ENCODE measurements at regions not wholly inside any gene's neighbourhood (a gene's known extent, or its start where the extent isn't known, plus 50 kb on each side); places are given as distances from the start of the nearest gene placed in this dataset.

DNA sequence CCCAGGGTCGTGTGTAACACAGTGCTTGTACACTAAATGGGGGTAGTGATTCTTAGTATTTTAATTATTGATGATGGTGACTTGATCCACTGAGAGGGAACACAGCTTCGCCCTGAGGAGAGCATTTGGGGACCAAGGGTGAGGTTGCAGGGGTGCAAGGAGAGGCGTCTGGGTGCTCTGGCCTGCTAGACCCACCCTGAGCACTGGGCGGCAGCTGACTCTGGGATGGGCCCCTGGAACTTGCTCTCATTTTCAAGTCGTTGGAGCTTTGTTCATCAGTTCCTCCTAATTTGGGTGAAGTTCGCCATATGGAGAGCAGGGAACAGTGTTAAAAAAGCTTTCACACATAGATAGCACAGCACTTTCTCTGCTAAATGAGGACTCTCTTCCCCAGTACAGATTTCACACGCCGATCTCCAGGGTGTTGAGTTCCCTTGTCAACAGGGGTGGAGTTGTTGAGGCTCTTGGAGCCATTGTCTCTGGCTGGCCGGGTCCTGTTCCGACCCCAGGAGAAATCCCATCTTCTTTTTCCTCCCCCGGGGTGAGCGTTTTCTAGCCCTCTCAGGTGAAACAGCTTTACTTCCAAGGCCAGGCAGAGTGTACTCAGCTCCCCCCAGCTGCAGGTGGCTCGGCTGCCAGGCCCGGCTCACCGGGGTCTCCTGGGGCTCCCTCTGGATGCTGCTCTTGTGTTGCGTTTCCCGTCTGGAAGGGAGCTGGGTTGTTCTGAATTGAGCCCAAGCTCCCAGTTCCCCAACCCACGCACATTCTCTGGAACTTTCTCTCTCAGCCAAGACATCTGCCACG lies 367.4 kb downstream of the RPS6KC1 start:
- TF ChIP-seq, protein P1, sequence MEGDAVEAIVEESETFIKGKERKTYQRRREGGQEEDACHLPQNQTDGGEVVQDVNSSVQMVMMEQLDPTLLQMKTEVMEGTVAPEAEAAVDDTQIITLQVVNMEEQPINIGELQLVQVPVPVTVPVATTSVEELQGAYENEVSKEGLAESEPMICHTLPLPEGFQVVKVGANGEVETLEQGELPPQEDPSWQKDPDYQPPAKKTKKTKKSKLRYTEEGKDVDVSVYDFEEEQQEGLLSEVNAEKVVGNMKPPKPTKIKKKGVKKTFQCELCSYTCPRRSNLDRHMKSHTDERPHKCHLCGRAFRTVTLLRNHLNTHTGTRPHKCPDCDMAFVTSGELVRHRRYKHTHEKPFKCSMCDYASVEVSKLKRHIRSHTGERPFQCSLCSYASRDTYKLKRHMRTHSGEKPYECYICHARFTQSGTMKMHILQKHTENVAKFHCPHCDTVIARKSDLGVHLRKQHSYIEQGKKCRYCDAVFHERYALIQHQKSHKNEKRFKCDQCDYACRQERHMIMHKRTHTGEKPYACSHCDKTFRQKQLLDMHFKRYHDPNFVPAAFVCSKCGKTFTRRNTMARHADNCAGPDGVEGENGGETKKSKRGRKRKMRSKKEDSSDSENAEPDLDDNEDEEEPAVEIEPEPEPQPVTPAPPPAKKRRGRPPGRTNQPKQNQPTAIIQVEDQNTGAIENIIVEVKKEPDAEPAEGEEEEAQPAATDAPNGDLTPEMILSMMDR (IDR thresholded peaks at IDR 0.05; ENCODE audit: low read depth, low read length, poor library complexity, severe bottlenecking), result no peak
- no peak for TF ChIP-seq EZH2phosphoT487 (IDR thresholded peaks at IDR 0.05; ENCODE audit: borderline replicate concordance, low read length)
